Superior temporal gyrus (tissue), 1 donor: ENCODE measurements at regions not wholly inside any gene's neighbourhood (a gene's known extent, or its start where the extent isn't known, plus 50 kb on each side); places are given as distances from the start of the nearest gene placed in this dataset.

Experiments used
- DNase-seq: peaks from one replicate; pipeline ENCODE4 v3.0.0-alpha.2; 2016; ENCODE audit errors: extremely low spot score

GRCh38 chr1:198864695-198865094, 225.9 kb downstream of the PTPRC start:
- no peak for DNase-seq

GRCh38 chr1:198865319-198865718, 226.5 kb downstream of the PTPRC start:
- DNase-seq = no peak

- DNase-seq = no peak
Measured at GRCh38 chr1:198867182-198867581, 228.3 kb downstream of the PTPRC start.

GRCh38 chr1:198873696-198874230, 234.9 kb downstream of the PTPRC start:
- no peak for DNase-seq

- DNase-seq = peak; percentile 74
Measured at GRCh38 chr1:198876371-198876871, 237.6 kb downstream of the PTPRC start.

- no peak for DNase-seq
Measured at GRCh38 chr1:198878566-198878965, 239.7 kb downstream of the PTPRC start.

- no peak for DNase-seq
Measured at GRCh38 chr1:198879711-198880306, 241.0 kb downstream of the PTPRC start.

- DNase-seq = no peak
Measured at GRCh38 chr1:198880397-198880796, 241.6 kb downstream of the PTPRC start.

GRCh38 chr1:198880818-198881597, 242.2 kb downstream of the PTPRC start:
- DNase-seq = no peak

GRCh38 chr1:198883184-198883583, 244.3 kb downstream of the PTPRC start:
- DNase-seq = no peak

GRCh38 chr1:198887866-198888265, 249.0 kb downstream of the PTPRC start:
- no peak for DNase-seq

GRCh38 chr1:198888379-198888943, 249.6 kb downstream of the PTPRC start:
- no peak for DNase-seq

GRCh38 chr1:198889101-198889500, 250.3 kb downstream of the PTPRC start:
- DNase-seq = no peak

GRCh38 chr1:198889749-198890148, 250.9 kb downstream of the PTPRC start:
- no peak for DNase-seq

- DNase-seq = no peak
Measured at GRCh38 chr1:198890214-198890930, 251.5 kb downstream of the PTPRC start.

GRCh38 chr1:198892065-198892464, 253.2 kb downstream of the PTPRC start:
- no peak for DNase-seq

GRCh38 chr1:198893141-198893540, 254.3 kb downstream of the PTPRC start:
- DNase-seq = no peak

- no peak for DNase-seq
Measured at GRCh38 chr1:198893763-198894444, 255.1 kb downstream of the PTPRC start.

GRCh38 chr1:198901266-198901665, 262.4 kb downstream of the PTPRC start:
- DNase-seq = no peak

- DNase-seq = no peak
Measured at GRCh38 chr1:198902655-198903054, 263.8 kb downstream of the PTPRC start.

GRCh38 chr1:198903203-198903602, 264.4 kb downstream of the PTPRC start:
- DNase-seq = peak; percentile 82
